SK-N-SH (cell line): ENCODE measurements at regions not wholly inside any gene's neighbourhood (a gene's known extent, or its start where the extent isn't known, plus 50 kb on each side); places are given as distances from the start of the nearest gene placed in this dataset.
A peak's percentile ranks its signal among the peaks of the same experiment; 100 is the strongest.

ENCODE experiments used
- CTCF ChIA-PET: fragments of 300-600, 350-600 bp; formaldehyde crosslinking; extraction: SDS; loops from one replicate; lab custom pipeline; 2021; lab: Yijun Ruan, JAX
- POLR2A ChIA-PET: fragments of 350-600 bp; sonication (Branson Sonifier 250); formaldehyde crosslinking; extraction: SDS; loops from one replicate; lab custom pipeline; 2020; ENCODE audit warnings: antibody characterized with exemption, inconsistent platforms; lab: Yijun Ruan, JAX
- DNase-seq: peaks from one replicate; pipeline ENCODE4 v3.0.0; 2012
- H2AFZ ChIP-seq: fragments of 200-600 bp; sonication (generic); 2 replicates; pipeline ENCODE4 v1.8.1; 2016; ENCODE audit warnings: antibody characterized with exemption, mild to moderate bottlenecking, low read depth
- H3F3A ChIP-seq: fragments of 200-600 bp; sonication (generic); replicated peaks from 2 replicates; pipeline ENCODE3; 2016; ENCODE audit warnings: antibody characterized with exemption, mild to moderate bottlenecking; ENCODE audit not compliant: insufficient read depth
- H3K27ac ChIP-seq, 2 experiments: fragments of 200-500 bp in 1 of 2; fragments of 200-600 bp in 1 of 2; sonication (Bioruptor generic) in 1 of 2; sonication (generic), shearing (Covaris generic) in 1 of 2; 2 replicates each; pipeline versions ENCODE4 v1.5.1 to v1.6.1; 2014 to 2016; ENCODE audit warnings: low read depth in 2 of 2, inconsistent platforms in 1 of 2, low read length in 1 of 2, mild to moderate bottlenecking in 1 of 2, mixed read lengths in 1 of 2
- H3K27me3 ChIP-seq: fragments of 200-600 bp; sonication (generic), shearing (Covaris generic); 2 replicates; pipeline ENCODE4 v1.6.1; 2016; ENCODE audit warnings: mixed run types; ENCODE audit not compliant: insufficient read depth
- H3K36me3 ChIP-seq, 2 experiments: fragments of 200-500 bp in 1 of 2; fragments of 200-600 bp in 1 of 2; sonication (Bioruptor generic) in 1 of 2; sonication (generic) in 1 of 2; replicated peaks in 1 of 2; 2 replicates each; pipeline versions ENCODE3 to v1.5.1; 2014 to 2016; ENCODE audit warnings: low read length in 1 of 2, mild to moderate bottlenecking in 1 of 2; ENCODE audit not compliant: insufficient read depth in 2 of 2, control insufficient read depth in 1 of 2
- H3K4me1 ChIP-seq, 2 experiments: fragments of 200-500 bp in 1 of 2; fragments of 200-600 bp in 1 of 2; sonication (Bioruptor generic) in 1 of 2; sonication (generic), shearing (Covaris generic) in 1 of 2; 2 replicates each; pipeline versions ENCODE4 v1.5.1 to v1.6.1; 2014 to 2016; ENCODE audit warnings: low read depth in 1 of 2, low read length in 1 of 2, mixed run types in 1 of 2; ENCODE audit not compliant: insufficient read depth in 2 of 2, control insufficient read depth in 1 of 2
- H3K4me2 ChIP-seq: fragments of 200-600 bp; sonication (generic), shearing (Covaris generic); 2 replicates; pipeline ENCODE4 v1.6.1; 2017; ENCODE audit warnings: mixed run types
- H3K4me3 ChIP-seq, 2 experiments: fragments of 200-500 bp in 1 of 2; fragments of 200-600 bp in 1 of 2; sonication (Bioruptor generic) in 1 of 2; sonication (generic), shearing (Covaris generic) in 1 of 2; 2 replicates each; pipeline versions ENCODE4 v1.5.1 to v1.8.1; 2014 to 2016; ENCODE audit warnings: low read depth in 2 of 2, inconsistent platforms in 1 of 2, low read length in 1 of 2, mild to moderate bottlenecking in 1 of 2, mixed read lengths in 1 of 2, moderate library complexity in 1 of 2
- H3K79me2 ChIP-seq: fragments of 200-600 bp; sonication (generic); 2 replicates; pipeline ENCODE4 v1.8.1; 2017; ENCODE audit warnings: mild to moderate bottlenecking; ENCODE audit not compliant: insufficient read depth
- H3K9ac ChIP-seq: fragments of 200-600 bp; sonication (generic); 2 replicates; pipeline ENCODE4 v1.6.1; 2017; ENCODE audit warnings: mixed run types
- H3K9me2 ChIP-seq: fragments of 200-600 bp; sonication (generic); 2 replicates; pipeline ENCODE4 v1.6.1; 2017; ENCODE audit warnings: mixed run types
- H3K9me3 ChIP-seq: fragments of 200-600 bp; sonication (generic); 2 replicates; pipeline ENCODE4 v1.6.1; 2017; ENCODE audit warnings: mixed run types, mild to moderate bottlenecking, moderate library complexity
- H4K20me1 ChIP-seq: fragments of 200-600 bp; sonication (generic); 2 replicates; pipeline ENCODE4 v1.6.1; 2017; ENCODE audit warnings: mild to moderate bottlenecking, mixed run types; ENCODE audit not compliant: insufficient read depth
- CHD2 ChIP-seq: fragments of 150-350 bp; IDR thresholded peaks from 2 replicates; pipeline ENCODE4 v1.6.1; 2018; ENCODE audit warnings: low read length; ENCODE audit not compliant: partially characterized antibody
- CTCF ChIP-seq: fragments of 200-600 bp; sonication (generic); IDR thresholded peaks from 2 replicates; pipeline ENCODE4 v1.6.1; 2017; ENCODE audit warnings: antibody characterized with exemption, mild to moderate bottlenecking, moderate library complexity
- EZH2phosphoT487 ChIP-seq: fragments of 200-600 bp; sonication (generic); IDR thresholded peaks from 2 replicates; pipeline ENCODE4 v1.6.1; 2017; ENCODE audit warnings: low read depth, mixed run types, mild to moderate bottlenecking, antibody characterized with exemption, moderate library complexity, borderline replicate concordance
- FOXJ3 ChIP-seq: sonication (generic); formaldehyde crosslinking; IDR thresholded peaks from 2 replicates; pipeline ENCODE4 v1.5.1; 2020; ENCODE audit warnings: mild to moderate bottlenecking, missing genetic modification reagents
- FOXM1 ChIP-seq: IDR thresholded peaks from 2 replicates; pipeline ENCODE4 v1.4.0; 2012; ENCODE audit warnings: low read depth, mild to moderate bottlenecking
- JUND ChIP-seq: IDR thresholded peaks from 2 replicates; pipeline ENCODE4 v1.4.0; 2012
- MXI1 ChIP-seq: IDR thresholded peaks from 2 replicates; pipeline ENCODE4 v1.6.1; 2012; ENCODE audit warnings: mild to moderate bottlenecking, low read depth, low read length, improper control_type of control experiment
- PBX3 ChIP-seq: IDR thresholded peaks from 2 replicates; pipeline ENCODE4; 2012
- POLR2AphosphoS5 ChIP-seq: IDR thresholded peaks from 2 replicates; pipeline ENCODE4 v1.6.1; 2012; ENCODE audit warnings: low read depth, low read length
- RAD21 ChIP-seq: IDR thresholded peaks from 2 replicates; pipeline ENCODE4 v1.6.1; 2012; ENCODE audit warnings: mild to moderate bottlenecking, low read length
- RFX5 ChIP-seq: IDR thresholded peaks from 2 replicates; pipeline ENCODE4 v1.6.1; 2012; ENCODE audit warnings: mild to moderate bottlenecking, improper control_type of control experiment, low read length
- RXRA ChIP-seq: IDR thresholded peaks from 2 replicates; pipeline ENCODE4 v1.4.0; 2012; ENCODE audit warnings: low read depth, mild to moderate bottlenecking, borderline replicate concordance
- SMC3 ChIP-seq: IDR thresholded peaks from 2 replicates; pipeline ENCODE4 v1.6.1; 2012; ENCODE audit warnings: low read depth, low read length, improper control_type of control experiment
- TCF12 ChIP-seq: IDR thresholded peaks from 2 replicates; pipeline ENCODE4 v1.4.0; 2012
- TEAD4 ChIP-seq: IDR thresholded peaks from 2 replicates; pipeline ENCODE4 v1.4.0; 2012; ENCODE audit warnings: mild to moderate bottlenecking, borderline replicate concordance; ENCODE audit not compliant: insufficient read depth
- USF1 ChIP-seq: IDR thresholded peaks from 2 replicates; pipeline ENCODE4 v1.4.0; 2012; ENCODE audit warnings: low read depth, borderline replicate concordance
- WGBS: methylation state at CpG from one replicate; pipeline ENCODE4 v1.1.6; 2017; ENCODE audit warnings: low lambda C conversion rate; 5-methylcytosine and 5-hydroxymethylcytosine counted together

- Histone ChIP-seq H3K9ac (no peak overlapping the region), H3K9me3 (peaks cover 10% of the 10 kb centered on the region; the same call in 1 of the 2 replicates), H3K79me2 (no peaks in the 10 kb centered on the region), H3F3A (no peaks in the 10 kb centered on the region), H3K27ac (no peak overlapping the region), H4K20me1 (no peaks in the 10 kb centered on the region), H2AFZ (no peak overlapping the region), H3K4me2 (no peak overlapping the region), H3K9me2 (no peaks in the 10 kb centered on the region; the same call in 1 of the 2 replicates), H3K4me1 (no peaks in the 10 kb centered on the region; a peak in 2 of 4 replicates), H3K27me3 (no peaks in the 10 kb centered on the region), H3K36me3 (no peaks in the 10 kb centered on the region), H3K4me3 (no peak overlapping the region)
- TF ChIP-seq CHD2 (no peak), EZH2phosphoT487 (no peak), JUND (no peak), MXI1 (no peak), PBX3 (no peak), CTCF (peak; percentile 38), SMC3 (peak; percentile 76; the same call in 1 of the 2 replicates), FOXM1 (no peak), RAD21 (peak; percentile 81), USF1 (no peak), RFX5 (no peak), RXRA (no peak), TCF12 (no peak), FOXJ3 (CRISPR knock-in tag) (no peak), POLR2AphosphoS5 (no peak)
- DNase-seq = peak; percentile 38
- CTCF ChIA-PET = interaction anchor here (0.6 to 2.7 kb wide), 20 partner anchors 8 to 1920 kb away, joined by 3 to 12 read pairs (median 4); no protein-coding TSS in a partner anchor
- 13% methylated on average over 2 of the region's 2 CpGs for WGBS
- POLR2A ChIA-PET = no interaction called here
These were observed 314.8 kb downstream of the POM121L12 start for GRCh38 chr7:53350241-53350640.

- CTCF ChIA-PET = no interaction called here
These were observed 316.2 kb downstream of the POM121L12 start for GRCh38 chr7:53351681-53352080.

More at GRCh38 chr7:53351681-53352080, 316.2 kb downstream of the POM121L12 start:
- no peak overlapping the region for H2AFZ ChIP-seq
- 24% methylated on average over 2 of the region's 2 CpGs for WGBS
- H3F3A ChIP-seq = no peaks in the 10 kb centered on the region
- H3K27ac ChIP-seq = no peak overlapping the region
- no peaks in the 10 kb centered on the region; a peak in 2 of 4 replicates for H3K4me1 ChIP-seq
- H3K4me2 ChIP-seq = no peak overlapping the region
- H3K9ac ChIP-seq = no peak overlapping the region
- no peaks in the 10 kb centered on the region for H3K27me3 ChIP-seq
- H3K36me3 ChIP-seq = no peaks in the 10 kb centered on the region
- POLR2A ChIA-PET = no interaction called here
- TF ChIP-seq TEAD4 = no peak
- no peak for DNase-seq
- H3K9me2 ChIP-seq = no peaks in the 10 kb centered on the region; the same call in 1 of the 2 replicates
- H3K79me2 ChIP-seq = no peaks in the 10 kb centered on the region
- H3K9me3 ChIP-seq = peaks cover 8% of the 10 kb centered on the region; the same call in 1 of the 2 replicates
- H3K4me3 ChIP-seq = no peak overlapping the region
- H4K20me1 ChIP-seq = no peaks in the 10 kb centered on the region
